HEK293 (cell line): ENCODE measurements at regions not wholly inside any gene's neighbourhood (a gene's known extent, or its start where the extent isn't known, plus 50 kb on each side); places are given as distances from the start of the nearest gene placed in this dataset.

Source experiments
- CTCF ChIA-PET: fragments of 350-600 bp; formaldehyde crosslinking; extraction: SDS; loops from one replicate; lab custom pipeline; 2021; ENCODE audit warnings: antibody characterized with exemption; lab: Yijun Ruan, JAX
- POLR2A ChIA-PET: fragments of 300-600 bp; formaldehyde crosslinking; extraction: SDS; loops from one replicate; lab custom pipeline; 2020; ENCODE audit warnings: antibody characterized with exemption, inconsistent platforms; lab: Yijun Ruan, JAX
- H3K27ac ChIP-seq: fragments of 200-500 bp; sonication (Bioruptor generic); 2 replicates; pipeline ENCODE4 v1.5.1; 2014; ENCODE audit warnings: low read depth, low read length, control low read depth, inconsistent platforms; ENCODE audit errors: extremely low read depth
- H3K36me3 ChIP-seq, 2 experiments: fragments of 200-500 bp in 1 of 2; sonication (Bioruptor generic) in 1 of 2; 1 replicate in 1 of 2; 2 replicates in 1 of 2; pipeline ENCODE4 v1.5.1; 2014 to 2017; ENCODE audit warnings: inconsistent platforms in 2 of 2, low read length in 2 of 2; ENCODE audit not compliant: control insufficient read depth in 2 of 2, insufficient read depth in 1 of 2
- H3K4me1 ChIP-seq: fragments of 200-500 bp; sonication (Bioruptor generic); 2 replicates; pipeline ENCODE4 v1.5.1; 2014; ENCODE audit warnings: mild to moderate bottlenecking, low read length, inconsistent platforms; ENCODE audit not compliant: control insufficient read depth, insufficient read depth
- H3K4me3 ChIP-seq: 2 replicates; pipeline ENCODE4 v1.5.1; 2011; ENCODE audit warnings: low read depth, mild to moderate bottlenecking, control low read depth, low read length, moderate library complexity
- H3K9me3 ChIP-seq: fragments of 200-500 bp; sonication (Bioruptor generic); 2 replicates; pipeline ENCODE4 v1.5.1; 2014; ENCODE audit warnings: low read depth, low read length, inconsistent platforms; ENCODE audit not compliant: control insufficient read depth, insufficient read depth
- BCL11B ChIP-seq: fragments of 450-650 bp; formaldehyde crosslinking; IDR thresholded peaks from 2 replicates; pipeline ENCODE4 v1.5.1; 2016; ENCODE audit warnings: low read depth, missing biosample characterization, missing genetic modification characterization
- HOXC10 ChIP-seq: sonication (generic); formaldehyde crosslinking; IDR thresholded peaks from 2 replicates; pipeline ENCODE4 v1.8.1; 2023; ENCODE audit warnings: mild to moderate bottlenecking, missing genetic modification reagents
- KLF8 ChIP-seq: fragments of 450-650 bp; formaldehyde crosslinking; IDR thresholded peaks from 2 replicates; pipeline ENCODE4 v1.5.1; 2016; ENCODE audit warnings: missing biosample characterization, missing genetic modification characterization
- PRDM6 ChIP-seq: fragments of 450-650 bp; formaldehyde crosslinking; IDR thresholded peaks from 2 replicates; pipeline ENCODE4 v1.5.1; 2017; ENCODE audit warnings: missing biosample characterization, missing genetic modification characterization
- REST ChIP-seq: fragments of 450-650 bp; formaldehyde crosslinking; IDR thresholded peaks from 2 replicates; pipeline ENCODE4 v1.5.1; 2016; ENCODE audit warnings: missing biosample characterization, missing genetic modification characterization
- TRIM28 ChIP-seq: IDR thresholded peaks from 2 replicates; pipeline ENCODE4 v1.6.1; 2011; ENCODE audit warnings: low read length, control low read depth, borderline replicate concordance
- ZBTB6 ChIP-seq: fragments of 450-650 bp; formaldehyde crosslinking; IDR thresholded peaks from 2 replicates; pipeline ENCODE4 v1.5.1; 2017; ENCODE audit warnings: missing biosample characterization, missing genetic modification characterization
- ZNF148 ChIP-seq: fragments of 450-650 bp; formaldehyde crosslinking; IDR thresholded peaks from 2 replicates; pipeline ENCODE4 v1.5.0; 2017; ENCODE audit warnings: missing biosample characterization, missing genetic modification characterization, borderline replicate concordance
- ZNF248 ChIP-seq: fragments of 450-650 bp; formaldehyde crosslinking; IDR thresholded peaks from 2 replicates; pipeline ENCODE4 v1.5.1; 2017; ENCODE audit warnings: missing biosample characterization, missing genetic modification characterization
- ZNF324 ChIP-seq: fragments of 450-650 bp; formaldehyde crosslinking; IDR thresholded peaks from 2 replicates; pipeline ENCODE4 v1.5.1; 2016; ENCODE audit warnings: missing biosample characterization, missing genetic modification characterization
- ZNF394 ChIP-seq: fragments of 450-650 bp; formaldehyde crosslinking; IDR thresholded peaks from 2 replicates; pipeline ENCODE4 v1.5.1; 2016; ENCODE audit warnings: missing biosample characterization, missing genetic modification characterization, mild to moderate bottlenecking, moderate library complexity, borderline replicate concordance
- ZNF514 ChIP-seq: fragments of 450-650 bp; formaldehyde crosslinking; IDR thresholded peaks from 2 replicates; pipeline ENCODE4 v1.5.1; 2016; ENCODE audit warnings: missing biosample characterization, missing genetic modification characterization
- ZNF529 ChIP-seq: fragments of 450-650 bp; formaldehyde crosslinking; IDR thresholded peaks from 2 replicates; pipeline ENCODE4 v1.5.1; 2017; ENCODE audit warnings: missing genetic modification characterization, missing biosample characterization; ENCODE audit not compliant: insufficient replicate concordance
- ZNF629 ChIP-seq: fragments of 450-650 bp; formaldehyde crosslinking; IDR thresholded peaks from 2 replicates; pipeline ENCODE4 v1.5.1; 2017; ENCODE audit warnings: missing biosample characterization, missing genetic modification characterization
- ZNF670 ChIP-seq: fragments of 450-650 bp; formaldehyde crosslinking; IDR thresholded peaks from 2 replicates; pipeline ENCODE4 v1.5.1; 2016; ENCODE audit warnings: missing biosample characterization, missing genetic modification characterization, low read depth
- ZNF747 ChIP-seq: fragments of 450-650 bp; formaldehyde crosslinking; IDR thresholded peaks from 2 replicates; pipeline ENCODE4 v1.5.1; 2016; ENCODE audit warnings: missing biosample characterization, missing genetic modification characterization
- ZSCAN4 ChIP-seq: fragments of 450-650 bp; formaldehyde crosslinking; IDR thresholded peaks from 2 replicates; pipeline ENCODE4 v1.5.1; 2017; ENCODE audit warnings: missing biosample characterization, missing genetic modification characterization
- TF ChIP-seq, protein P1 (sequence below): fragments of 450-650 bp; formaldehyde crosslinking; IDR thresholded peaks from 2 replicates; pipeline ENCODE4 v1.5.1; 2016; ENCODE audit warnings: missing biosample characterization, missing genetic modification characterization, borderline replicate concordance

DNA sequence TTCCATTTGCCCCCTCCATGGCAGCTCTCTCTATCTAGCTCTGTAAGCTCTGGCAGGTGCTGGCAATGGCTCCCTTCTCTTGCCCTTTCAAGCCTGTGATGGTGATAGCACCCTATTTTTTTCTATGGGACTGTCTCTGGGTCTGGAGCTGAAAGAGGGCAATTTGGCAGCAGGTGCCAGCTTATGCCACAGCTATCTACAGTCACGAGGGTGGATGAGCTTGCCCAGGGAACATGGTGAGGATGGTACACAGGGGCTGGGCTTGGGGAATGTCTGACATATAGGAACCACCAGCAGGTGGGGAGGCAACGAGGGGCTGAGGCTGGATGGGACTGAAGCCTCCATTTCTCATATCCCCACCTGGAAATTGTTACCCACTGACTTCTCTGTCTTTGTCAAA, 175.4 kb upstream of the SYT13 start (continued):
- TF ChIP-seq REST (tag by site-specific recombination) = no peak
- no peak for TF ChIP-seq ZNF514

DNA sequence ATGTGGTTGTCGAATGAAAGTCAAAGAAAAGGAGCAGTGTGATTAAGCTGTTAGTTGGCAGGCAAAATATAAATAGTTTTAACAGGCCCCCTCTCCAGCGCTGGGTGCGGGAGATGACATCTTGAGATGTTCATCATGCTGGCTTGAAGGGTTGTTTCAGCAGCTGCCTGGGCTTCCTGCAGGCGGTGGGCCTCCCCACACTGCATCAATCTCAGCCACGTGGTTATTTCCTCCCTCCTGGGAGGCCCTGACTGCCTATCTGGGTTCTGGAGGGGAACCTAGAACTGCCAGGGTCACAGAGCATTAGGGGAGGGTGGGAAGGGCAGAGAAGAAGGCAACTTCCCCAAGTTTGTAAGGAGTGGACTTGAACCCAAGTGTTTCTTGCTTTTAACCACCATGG, 173.3 kb upstream of the SYT13 start:
- POLR2A ChIA-PET = no interaction called here
- Histone ChIP-seq H3K4me1 (no peaks in the 10 kb centered on the region), H3K36me3 (no peaks in the 10 kb centered on the region), H3K4me3 (no peak overlapping the region), H3K27ac (no peak overlapping the region), H3K9me3 (no peaks in the 10 kb centered on the region)
- no peak for TF ChIP-seq ZNF248 (tag by site-specific recombination)
- no peak for TF ChIP-seq ZNF670 (tag by site-specific recombination)
- TF ChIP-seq ZNF629 (tag by site-specific recombination) = no peak
- no peak for TF ChIP-seq HOXC10
- no peak for TF ChIP-seq ZNF529 (tag by site-specific recombination)
- TF ChIP-seq ZNF394 (tag by site-specific recombination) = no peak
- no peak for TF ChIP-seq ZNF148 (tag by site-specific recombination)
- no peak for TF ChIP-seq KLF8 (tag by site-specific recombination)
- TF ChIP-seq TRIM28 = no peak
- TF ChIP-seq ZNF747 = no peak
- TF ChIP-seq ZBTB6 (tag by site-specific recombination) = no peak
- TF ChIP-seq BCL11B (tag by site-specific recombination) = no peak
- no peak for TF ChIP-seq ZSCAN4 (tag by site-specific recombination)
- TF ChIP-seq, protein P1, sequence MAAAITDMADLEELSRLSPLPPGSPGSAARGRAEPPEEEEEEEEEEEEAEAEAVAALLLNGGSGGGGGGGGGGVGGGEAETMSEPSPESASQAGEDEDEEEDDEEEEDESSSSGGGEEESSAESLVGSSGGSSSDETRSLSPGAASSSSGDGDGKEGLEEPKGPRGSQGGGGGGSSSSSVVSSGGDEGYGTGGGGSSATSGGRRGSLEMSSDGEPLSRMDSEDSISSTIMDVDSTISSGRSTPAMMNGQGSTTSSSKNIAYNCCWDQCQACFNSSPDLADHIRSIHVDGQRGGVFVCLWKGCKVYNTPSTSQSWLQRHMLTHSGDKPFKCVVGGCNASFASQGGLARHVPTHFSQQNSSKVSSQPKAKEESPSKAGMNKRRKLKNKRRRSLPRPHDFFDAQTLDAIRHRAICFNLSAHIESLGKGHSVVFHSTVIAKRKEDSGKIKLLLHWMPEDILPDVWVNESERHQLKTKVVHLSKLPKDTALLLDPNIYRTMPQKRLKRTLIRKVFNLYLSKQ = no peak
- TF ChIP-seq PRDM6 (tag by site-specific recombination) = no peak
- TF ChIP-seq ZNF324 (tag by site-specific recombination) = no peak
- CTCF ChIA-PET = no interaction called here
